ENCODE measurements at regions not wholly inside any gene's neighbourhood (a gene's known extent, or its start where the extent isn't known, plus 50 kb on each side); places are given as distances from the start of the nearest gene placed in this dataset.

DNA sequence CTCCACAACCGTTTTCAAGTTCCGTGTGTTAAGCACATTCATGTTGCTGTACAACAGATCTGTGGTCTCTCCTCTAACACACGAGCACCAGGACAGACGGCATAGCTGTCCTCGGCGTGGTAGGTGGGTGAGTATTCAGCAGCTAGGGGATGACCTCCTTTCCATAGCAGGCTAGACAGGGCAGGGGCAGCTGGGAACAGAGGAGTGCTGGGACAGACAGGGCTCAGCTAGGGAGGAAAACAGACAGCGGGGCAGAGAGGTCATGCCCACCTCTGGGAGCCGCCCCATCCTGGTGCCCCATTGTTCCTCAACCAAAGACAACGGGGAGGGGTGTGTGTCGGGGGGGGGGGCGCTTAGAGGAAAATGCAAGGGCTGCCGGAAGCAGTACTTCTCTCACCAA, 271.5 kb upstream of the FOXQ1 start:
- POLR2A ChIA-PET: no interaction called here

More for the DNA sequence above, 271.5 kb upstream of the FOXQ1 start:
- SMC1A ChIA-PET (ENCODE audit: uncharacterized antibody, unreplicated experiment): no interaction called here
- DNase-seq (ENCODE audit: low read depth, low spot score) (no peak), FAIRE-seq (no peak), ATAC-seq (no peak)
- H3K9ac ChIP-seq (ENCODE audit: control insufficient read depth, insufficient read depth, low read length): no peak overlapping the region
- H3K36me3 ChIP-seq (ENCODE audit: control insufficient read depth in 2 of 2, insufficient read depth in 2 of 2, low read length in 1 of 2): no peaks in the 10 kb centered on the region
- 19% methylated on average over 12 of the region's 12 CpGs for WGBS (ENCODE audit: insufficient coverage, insufficient replicate concordance, low lambda C conversion rate, missing lambda C conversion rate)
- BruUV-seq (replicated peaks): no TSS peak
- H3K4me2 ChIP-seq (ENCODE audit: control insufficient read depth, insufficient read depth): no peak overlapping the region
- intact Hi-C loops (cut with micrococcal nuclease; ENCODE audit: unreplicated experiment): no loop called here
- no peaks in the 10 kb centered on the region for H4K20me1 ChIP-seq (ENCODE audit: control insufficient read depth, insufficient read depth)
- no peaks in the 10 kb centered on the region; the same call in 2 of the 3 replicates for H3K9me3 ChIP-seq (replicated peaks; ENCODE audit: control insufficient read depth, insufficient read depth, low read length)
- no peak overlapping the region for H2AFZ ChIP-seq (ENCODE audit: control insufficient read depth, low read depth, low read length)
- H3K27ac ChIP-seq (ENCODE audit: control insufficient read depth, insufficient read depth): no peak overlapping the region
- in situ Hi-C loops (cut with MboI): no loop called here
- H3K4me3 ChIP-seq: no peak overlapping the region
- H3K79me2 ChIP-seq (ENCODE audit: control insufficient read depth, insufficient read depth, low read length): no peaks in the 10 kb centered on the region
- peaks cover 5 to 9% of the 10 kb centered on the region in 2 experiments; a peak in 3 of 4 replicates for H3K27me3 ChIP-seq (replicated peaks in 1 of 2; ENCODE audit: control insufficient read depth in 2 of 2, insufficient read depth in 2 of 2, low read length in 1 of 2)
- CTCF ChIA-PET: no interaction called here
- RAD21 ChIA-PET (ENCODE audit: unreplicated experiment): no interaction called here
- no peaks in the 10 kb centered on the region for H3K4me1 ChIP-seq (ENCODE audit: control insufficient read depth, insufficient read depth, low read length)
- TF ChIP-seq, protein P1, sequence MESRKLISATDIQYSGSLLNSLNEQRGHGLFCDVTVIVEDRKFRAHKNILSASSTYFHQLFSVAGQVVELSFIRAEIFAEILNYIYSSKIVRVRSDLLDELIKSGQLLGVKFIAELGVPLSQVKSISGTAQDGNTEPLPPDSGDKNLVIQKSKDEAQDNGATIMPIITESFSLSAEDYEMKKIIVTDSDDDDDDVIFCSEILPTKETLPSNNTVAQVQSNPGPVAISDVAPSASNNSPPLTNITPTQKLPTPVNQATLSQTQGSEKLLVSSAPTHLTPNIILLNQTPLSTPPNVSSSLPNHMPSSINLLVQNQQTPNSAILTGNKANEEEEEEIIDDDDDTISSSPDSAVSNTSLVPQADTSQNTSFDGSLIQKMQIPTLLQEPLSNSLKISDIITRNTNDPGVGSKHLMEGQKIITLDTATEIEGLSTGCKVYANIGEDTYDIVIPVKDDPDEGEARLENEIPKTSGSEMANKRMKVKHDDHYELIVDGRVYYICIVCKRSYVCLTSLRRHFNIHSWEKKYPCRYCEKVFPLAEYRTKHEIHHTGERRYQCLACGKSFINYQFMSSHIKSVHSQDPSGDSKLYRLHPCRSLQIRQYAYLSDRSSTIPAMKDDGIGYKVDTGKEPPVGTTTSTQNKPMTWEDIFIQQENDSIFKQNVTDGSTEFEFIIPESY (IDR thresholded peaks at IDR 0.05): no peak
- no peak for TF ChIP-seq LARP7 (IDR thresholded peaks at IDR 0.05)
- no peak for TF ChIP-seq POLR2AphosphoS5 (IDR thresholded peaks at IDR 0.05; ENCODE audit: low read length)
- TF ChIP-seq, protein P2, sequence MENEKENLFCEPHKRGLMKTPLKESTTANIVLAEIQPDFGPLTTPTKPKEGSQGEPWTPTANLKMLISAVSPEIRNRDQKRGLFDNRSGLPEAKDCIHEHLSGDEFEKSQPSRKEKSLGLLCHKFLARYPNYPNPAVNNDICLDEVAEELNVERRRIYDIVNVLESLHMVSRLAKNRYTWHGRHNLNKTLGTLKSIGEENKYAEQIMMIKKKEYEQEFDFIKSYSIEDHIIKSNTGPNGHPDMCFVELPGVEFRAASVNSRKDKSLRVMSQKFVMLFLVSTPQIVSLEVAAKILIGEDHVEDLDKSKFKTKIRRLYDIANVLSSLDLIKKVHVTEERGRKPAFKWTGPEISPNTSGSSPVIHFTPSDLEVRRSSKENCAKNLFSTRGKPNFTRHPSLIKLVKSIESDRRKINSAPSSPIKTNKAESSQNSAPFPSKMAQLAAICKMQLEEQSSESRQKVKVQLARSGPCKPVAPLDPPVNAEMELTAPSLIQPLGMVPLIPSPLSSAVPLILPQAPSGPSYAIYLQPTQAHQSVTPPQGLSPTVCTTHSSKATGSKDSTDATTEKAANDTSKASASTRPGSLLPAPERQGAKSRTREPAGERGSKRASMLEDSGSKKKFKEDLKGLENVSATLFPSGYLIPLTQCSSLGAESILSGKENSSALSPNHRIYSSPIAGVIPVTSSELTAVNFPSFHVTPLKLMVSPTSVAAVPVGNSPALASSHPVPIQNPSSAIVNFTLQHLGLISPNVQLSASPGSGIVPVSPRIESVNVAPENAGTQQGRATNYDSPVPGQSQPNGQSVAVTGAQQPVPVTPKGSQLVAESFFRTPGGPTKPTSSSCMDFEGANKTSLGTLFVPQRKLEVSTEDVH (IDR thresholded peaks at IDR 0.05; ENCODE audit: low read depth, partially characterized antibody): no peak
- no peak for TF ChIP-seq MTA2 (IDR thresholded peaks at IDR 0.05; ENCODE audit: low read depth)
- TF ChIP-seq, protein P3, sequence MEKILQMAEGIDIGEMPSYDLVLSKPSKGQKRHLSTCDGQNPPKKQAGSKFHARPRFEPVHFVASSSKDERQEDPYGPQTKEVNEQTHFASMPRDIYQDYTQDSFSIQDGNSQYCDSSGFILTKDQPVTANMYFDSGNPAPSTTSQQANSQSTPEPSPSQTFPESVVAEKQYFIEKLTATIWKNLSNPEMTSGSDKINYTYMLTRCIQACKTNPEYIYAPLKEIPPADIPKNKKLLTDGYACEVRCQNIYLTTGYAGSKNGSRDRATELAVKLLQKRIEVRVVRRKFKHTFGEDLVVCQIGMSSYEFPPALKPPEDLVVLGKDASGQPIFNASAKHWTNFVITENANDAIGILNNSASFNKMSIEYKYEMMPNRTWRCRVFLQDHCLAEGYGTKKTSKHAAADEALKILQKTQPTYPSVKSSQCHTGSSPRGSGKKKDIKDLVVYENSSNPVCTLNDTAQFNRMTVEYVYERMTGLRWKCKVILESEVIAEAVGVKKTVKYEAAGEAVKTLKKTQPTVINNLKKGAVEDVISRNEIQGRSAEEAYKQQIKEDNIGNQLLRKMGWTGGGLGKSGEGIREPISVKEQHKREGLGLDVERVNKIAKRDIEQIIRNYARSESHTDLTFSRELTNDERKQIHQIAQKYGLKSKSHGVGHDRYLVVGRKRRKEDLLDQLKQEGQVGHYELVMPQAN (conservative IDR thresholded peaks at IDR 0.05): no peak

Measured in GM12878 (cell line).